ENCODE measurements at regions not wholly inside any gene's neighbourhood (a gene's known extent, or its start where the extent isn't known, plus 50 kb on each side); places are given as distances from the start of the nearest gene placed in this dataset.

DNA sequence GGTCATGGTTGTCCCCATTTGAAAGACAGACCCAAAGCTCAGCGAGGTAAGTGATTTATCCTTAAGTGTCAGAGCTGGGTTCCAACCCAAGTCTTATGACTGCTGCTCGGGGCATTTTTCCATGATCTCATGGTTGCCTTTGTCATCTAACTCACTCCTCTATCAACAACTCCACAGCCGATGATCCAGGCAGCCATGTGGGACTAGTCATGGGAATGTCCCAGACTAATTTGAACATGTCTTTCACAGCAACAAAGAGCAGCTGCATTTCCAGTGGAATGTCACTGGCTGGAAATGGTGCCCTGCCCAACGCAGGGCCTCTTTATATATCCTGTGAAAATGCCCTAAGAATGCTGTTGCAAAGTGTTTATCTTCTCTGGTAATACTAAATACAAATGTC is 284.8 kb upstream of the PPARGC1A start:
- TF ChIP-seq, protein P1, sequence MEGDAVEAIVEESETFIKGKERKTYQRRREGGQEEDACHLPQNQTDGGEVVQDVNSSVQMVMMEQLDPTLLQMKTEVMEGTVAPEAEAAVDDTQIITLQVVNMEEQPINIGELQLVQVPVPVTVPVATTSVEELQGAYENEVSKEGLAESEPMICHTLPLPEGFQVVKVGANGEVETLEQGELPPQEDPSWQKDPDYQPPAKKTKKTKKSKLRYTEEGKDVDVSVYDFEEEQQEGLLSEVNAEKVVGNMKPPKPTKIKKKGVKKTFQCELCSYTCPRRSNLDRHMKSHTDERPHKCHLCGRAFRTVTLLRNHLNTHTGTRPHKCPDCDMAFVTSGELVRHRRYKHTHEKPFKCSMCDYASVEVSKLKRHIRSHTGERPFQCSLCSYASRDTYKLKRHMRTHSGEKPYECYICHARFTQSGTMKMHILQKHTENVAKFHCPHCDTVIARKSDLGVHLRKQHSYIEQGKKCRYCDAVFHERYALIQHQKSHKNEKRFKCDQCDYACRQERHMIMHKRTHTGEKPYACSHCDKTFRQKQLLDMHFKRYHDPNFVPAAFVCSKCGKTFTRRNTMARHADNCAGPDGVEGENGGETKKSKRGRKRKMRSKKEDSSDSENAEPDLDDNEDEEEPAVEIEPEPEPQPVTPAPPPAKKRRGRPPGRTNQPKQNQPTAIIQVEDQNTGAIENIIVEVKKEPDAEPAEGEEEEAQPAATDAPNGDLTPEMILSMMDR (IDR thresholded peaks at IDR 0.05 in 4 of 5, conservative IDR thresholded peaks at IDR 0.05 in 1 of 5): no peak
- no peak for TF ChIP-seq POLR2A (IDR thresholded peaks at IDR 0.05)
